ENCODE measurements at regions not wholly inside any gene's neighbourhood (a gene's known extent, or its start where the extent isn't known, plus 50 kb on each side); places are given as distances from the start of the nearest gene placed in this dataset.

DNA sequence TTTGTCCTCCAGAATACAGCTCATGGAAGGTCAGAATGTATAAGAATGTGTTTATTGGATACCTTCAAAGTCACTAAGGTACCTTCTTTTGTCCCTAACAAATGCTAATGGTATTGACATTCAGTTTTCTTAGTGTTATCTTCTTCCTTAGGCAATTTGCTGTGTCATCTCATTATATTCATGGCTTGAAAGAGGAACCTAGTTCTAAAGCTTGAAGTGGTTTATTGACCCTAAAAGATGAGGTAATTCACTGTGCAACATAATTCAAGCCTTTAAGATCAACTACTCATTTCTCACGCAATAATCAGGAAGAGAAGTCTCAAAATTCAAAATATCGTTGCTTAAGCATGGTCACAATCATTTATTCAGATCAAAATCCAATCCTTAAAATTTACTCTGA is 342.7 kb upstream of the RIOK2 start:
- H3K9ac ChIP-seq (ENCODE audit: low read depth, low read length) = no peak overlapping the region
- H3K9me3 ChIP-seq (ENCODE audit: control insufficient read depth, insufficient read depth, low read length) = no peaks in the 10 kb centered on the region
- no peaks in the 10 kb centered on the region for H3K36me3 ChIP-seq (ENCODE audit: insufficient read depth, low read length)
- 0 out of 2 replicates have a peak, but pooled peaks cover 5% of the 10 kb centered on the region for H3K4me1 ChIP-seq (ENCODE audit: insufficient read depth, low read length)

GRCh38 chr5:97528941-97529340 is 345.9 kb upstream of the RIOK2 start:
- no peaks in the 10 kb centered on the region for H3K9me3 ChIP-seq (ENCODE audit: control insufficient read depth, insufficient read depth, low read length)
- H3K9ac ChIP-seq (ENCODE audit: low read depth, low read length) = no peak overlapping the region
- H3K36me3 ChIP-seq (ENCODE audit: insufficient read depth, low read length) = no peaks in the 10 kb centered on the region
- 0 out of 2 replicates have a peak, but pooled peaks cover 5% of the 10 kb centered on the region for H3K4me1 ChIP-seq (ENCODE audit: insufficient read depth, low read length)

DNA sequence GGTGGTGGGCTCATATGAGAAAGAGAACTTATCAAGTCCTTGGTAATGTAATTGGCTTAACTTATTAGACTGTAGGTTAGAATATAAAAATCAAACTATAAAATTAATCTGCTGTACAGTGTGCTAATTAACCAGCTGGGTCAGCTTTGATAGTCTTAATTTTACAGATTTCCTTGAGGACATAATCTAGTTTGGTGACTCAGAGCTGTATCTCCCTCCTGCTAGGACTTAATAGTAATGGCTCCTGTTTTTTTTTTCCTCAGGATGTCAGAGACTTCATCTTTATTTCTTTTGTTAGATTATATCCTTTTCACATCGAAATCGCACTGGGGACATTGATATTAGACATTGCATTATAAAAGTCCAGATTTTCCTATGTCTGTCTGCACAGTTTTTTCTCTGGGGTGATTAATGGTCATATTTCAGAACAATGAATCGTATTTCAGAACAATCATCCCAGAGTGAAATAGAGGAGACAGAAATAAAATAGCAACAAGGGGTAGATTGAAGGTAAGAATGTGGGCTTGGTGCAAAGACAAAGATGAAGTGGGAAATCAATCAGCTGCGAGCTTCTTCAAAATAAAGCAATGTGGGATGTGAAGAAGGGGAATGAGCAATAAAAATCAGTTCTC is 346.4 kb upstream of the RIOK2 start:
- 0 out of 2 replicates have a peak, but pooled peaks cover 5% of the 10 kb centered on the region for H3K4me1 ChIP-seq (ENCODE audit: insufficient read depth, low read length)
- no peaks in the 10 kb centered on the region for H3K9me3 ChIP-seq (ENCODE audit: control insufficient read depth, insufficient read depth, low read length)
- H3K9ac ChIP-seq (ENCODE audit: low read depth, low read length) = no peak overlapping the region
- H3K36me3 ChIP-seq (ENCODE audit: insufficient read depth, low read length) = no peaks in the 10 kb centered on the region

DNA sequence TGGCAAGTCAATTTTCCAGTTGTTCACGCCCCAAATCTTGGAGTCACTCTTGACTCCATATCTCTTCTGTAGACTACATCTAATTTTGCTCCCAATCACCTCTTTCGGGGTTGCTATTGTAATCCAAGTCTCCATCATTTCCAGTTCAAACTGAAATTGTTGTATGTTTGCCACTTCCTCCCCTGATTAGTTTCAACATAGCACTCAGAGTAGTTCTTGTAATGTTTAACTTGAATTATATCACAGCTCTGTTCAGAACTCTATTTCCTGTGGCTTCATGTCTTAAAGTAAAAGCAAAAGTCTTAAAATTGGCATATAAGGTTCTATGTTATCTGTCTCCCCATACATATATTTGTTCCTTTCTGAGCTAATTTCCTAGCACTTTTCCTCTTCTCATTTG is 348.5 kb upstream of the RIOK2 start:
- Histone ChIP-seq H3K4me1 (ENCODE audit: insufficient read depth, low read length) (0 out of 2 replicates have a peak, but pooled peaks cover 5% of the 10 kb centered on the region), H3K9me3 (ENCODE audit: control insufficient read depth, insufficient read depth, low read length) (no peaks in the 10 kb centered on the region), H3K36me3 (ENCODE audit: insufficient read depth, low read length) (no peaks in the 10 kb centered on the region), H3K9ac (ENCODE audit: low read depth, low read length) (no peak overlapping the region)

DNA sequence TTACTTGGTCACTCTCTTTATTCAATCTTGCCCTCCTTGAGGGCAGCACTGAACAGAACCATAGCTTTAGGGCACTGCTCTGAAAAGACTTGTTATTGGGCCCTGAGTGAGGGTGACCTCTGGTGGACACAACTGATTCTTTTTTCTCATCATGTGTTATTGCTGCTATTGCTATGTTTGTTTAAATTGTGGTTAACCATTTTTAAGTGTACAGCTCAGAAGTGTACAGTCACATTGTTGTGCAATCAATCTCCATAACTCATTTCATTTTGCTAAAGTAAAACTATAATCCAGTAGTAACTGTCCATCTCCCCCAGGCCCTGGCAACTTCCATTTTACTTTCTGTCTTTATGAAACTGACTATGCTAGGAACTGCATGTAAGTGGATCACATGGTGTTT is 351.1 kb upstream of the RIOK2 start:
- H3K9me3 ChIP-seq (ENCODE audit: control insufficient read depth, insufficient read depth, low read length) = no peaks in the 10 kb centered on the region
- H3K4me1 ChIP-seq (ENCODE audit: insufficient read depth, low read length) = no peaks in the 10 kb centered on the region
- no peaks in the 10 kb centered on the region for H3K36me3 ChIP-seq (ENCODE audit: insufficient read depth, low read length)
- no peak overlapping the region for H3K9ac ChIP-seq (ENCODE audit: low read depth, low read length)

DNA sequence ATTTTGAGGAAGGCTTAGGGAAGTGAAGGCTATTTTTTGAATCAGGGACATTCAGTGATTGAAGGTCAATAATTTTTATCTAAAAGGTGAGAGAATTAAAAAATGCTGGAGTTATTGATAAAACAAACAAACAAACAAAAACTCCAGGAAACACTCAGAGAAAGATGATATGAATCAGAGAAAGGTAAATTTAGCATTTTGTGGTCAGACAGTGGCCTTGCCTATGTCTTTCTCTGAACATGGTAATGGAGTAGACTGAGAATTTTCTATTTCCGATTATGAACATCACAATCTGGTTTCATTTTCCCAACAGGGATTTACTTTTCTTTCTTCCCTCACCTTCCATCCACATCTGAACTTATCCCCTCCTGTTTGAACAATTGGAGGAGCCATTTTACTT is 353.6 kb upstream of the RIOK2 start:
- no peaks in the 10 kb centered on the region for H3K9me3 ChIP-seq (ENCODE audit: control insufficient read depth, insufficient read depth, low read length)
- H3K9ac ChIP-seq (ENCODE audit: low read depth, low read length) = no peak overlapping the region
- H3K36me3 ChIP-seq (ENCODE audit: insufficient read depth, low read length) = no peaks in the 10 kb centered on the region
- no peaks in the 10 kb centered on the region for H3K4me1 ChIP-seq (ENCODE audit: insufficient read depth, low read length)

- Histone ChIP-seq H3K9ac (ENCODE audit: low read depth, low read length) (no peak overlapping the region), H3K9me3 (ENCODE audit: control insufficient read depth, insufficient read depth, low read length) (no peaks in the 10 kb centered on the region), H3K4me1 (ENCODE audit: insufficient read depth, low read length) (no peaks in the 10 kb centered on the region), H3K36me3 (ENCODE audit: insufficient read depth, low read length) (no peaks in the 10 kb centered on the region)
Measured at GRCh38 chr5:97538912-97539311, 355.9 kb upstream of the RIOK2 start.

- Histone ChIP-seq H3K9ac (ENCODE audit: low read depth, low read length) (no peak overlapping the region), H3K4me1 (ENCODE audit: insufficient read depth, low read length) (peaks cover 13% of the 10 kb centered on the region; the same call in 1 of the 2 replicates), H3K36me3 (ENCODE audit: insufficient read depth, low read length) (no peaks in the 10 kb centered on the region), H3K9me3 (ENCODE audit: control insufficient read depth, insufficient read depth, low read length) (no peaks in the 10 kb centered on the region)
Measured at GRCh38 chr5:97541864-97542263, 358.8 kb upstream of the RIOK2 start.

GRCh38 chr5:97542469-97542868 is 359.4 kb upstream of the RIOK2 start:
- H3K4me1 ChIP-seq (ENCODE audit: insufficient read depth, low read length) = peaks cover 13% of the 10 kb centered on the region; the same call in 1 of the 2 replicates
- no peaks in the 10 kb centered on the region for H3K9me3 ChIP-seq (ENCODE audit: control insufficient read depth, insufficient read depth, low read length)
- no peak overlapping the region for H3K9ac ChIP-seq (ENCODE audit: low read depth, low read length)
- H3K36me3 ChIP-seq (ENCODE audit: insufficient read depth, low read length) = no peaks in the 10 kb centered on the region

GRCh38 chr5:97543166-97543565 is 360.1 kb upstream of the RIOK2 start:
- H3K9ac ChIP-seq (ENCODE audit: low read depth, low read length) = no peak overlapping the region
- H3K36me3 ChIP-seq (ENCODE audit: insufficient read depth, low read length) = no peaks in the 10 kb centered on the region
- no peaks in the 10 kb centered on the region for H3K9me3 ChIP-seq (ENCODE audit: control insufficient read depth, insufficient read depth, low read length)
- peaks cover 13% of the 10 kb centered on the region; the same call in 1 of the 2 replicates for H3K4me1 ChIP-seq (ENCODE audit: insufficient read depth, low read length)

DNA sequence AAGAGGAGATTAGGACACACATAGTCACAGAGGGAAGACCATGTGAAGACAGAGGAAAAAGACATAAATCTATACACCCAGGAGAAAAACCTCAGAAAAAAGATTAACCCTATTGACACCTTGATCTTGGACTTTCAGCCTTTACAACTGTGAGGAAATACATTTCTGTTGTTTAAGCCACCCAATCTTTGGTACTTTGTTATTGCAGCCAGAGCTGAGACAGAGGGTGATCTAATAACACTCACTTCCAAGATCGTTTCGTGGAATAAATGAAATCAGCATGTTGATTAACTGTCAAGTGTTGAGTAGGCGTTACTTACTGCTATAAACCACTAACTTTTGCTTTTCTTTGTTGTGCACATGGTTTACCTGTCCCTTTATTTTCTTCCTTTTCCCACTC is 361.2 kb upstream of the RIOK2 start:
- H3K4me1 ChIP-seq (ENCODE audit: insufficient read depth, low read length) = peaks cover 17% of the 10 kb centered on the region; the same call in 1 of the 2 replicates
- no peaks in the 10 kb centered on the region for H3K9me3 ChIP-seq (ENCODE audit: control insufficient read depth, insufficient read depth, low read length)
- no peak overlapping the region for H3K9ac ChIP-seq (ENCODE audit: low read depth, low read length)
- no peaks in the 10 kb centered on the region for H3K36me3 ChIP-seq (ENCODE audit: insufficient read depth, low read length)

- Histone ChIP-seq H3K4me1 (ENCODE audit: insufficient read depth, low read length) (peaks cover 21% of the 10 kb centered on the region; the same call in 1 of the 2 replicates), H3K9me3 (ENCODE audit: control insufficient read depth, insufficient read depth, low read length) (no peaks in the 10 kb centered on the region), H3K9ac (ENCODE audit: low read depth, low read length) (no peak overlapping the region), H3K36me3 (ENCODE audit: insufficient read depth, low read length) (no peaks in the 10 kb centered on the region)
Measured at GRCh38 chr5:97544678-97545077, 361.6 kb upstream of the RIOK2 start.

DNA sequence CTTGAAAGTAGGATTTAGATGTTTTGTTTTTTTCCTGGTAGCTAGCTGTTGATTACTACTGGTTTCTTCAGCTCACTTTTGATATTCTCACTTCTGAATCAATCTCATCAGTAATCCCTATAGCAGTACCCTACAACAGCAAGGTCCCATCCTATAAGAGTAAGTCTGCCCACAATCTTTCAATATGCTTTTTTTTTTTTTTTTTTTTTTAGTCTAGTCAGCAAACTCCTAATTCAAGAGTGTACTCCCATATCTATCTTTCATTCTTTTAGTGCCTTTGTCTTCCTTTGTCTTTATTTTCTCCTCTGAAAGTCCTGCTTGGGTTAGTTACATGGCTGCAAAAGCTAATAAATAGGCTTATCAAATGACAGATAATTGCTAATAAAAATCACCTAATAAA is 362.4 kb upstream of the RIOK2 start:
- peaks cover 25% of the 10 kb centered on the region; the same call in 1 of the 2 replicates for H3K4me1 ChIP-seq (ENCODE audit: insufficient read depth, low read length)
- H3K9ac ChIP-seq (ENCODE audit: low read depth, low read length) = no peak overlapping the region
- no peaks in the 10 kb centered on the region for H3K36me3 ChIP-seq (ENCODE audit: insufficient read depth, low read length)
- H3K9me3 ChIP-seq (ENCODE audit: control insufficient read depth, insufficient read depth, low read length) = no peaks in the 10 kb centered on the region

- H3K4me1 ChIP-seq (ENCODE audit: insufficient read depth, low read length) = peaks cover 29% of the 10 kb centered on the region; the same call in 1 of the 2 replicates
- no peaks in the 10 kb centered on the region for H3K36me3 ChIP-seq (ENCODE audit: insufficient read depth, low read length)
- H3K9ac ChIP-seq (ENCODE audit: low read depth, low read length) = no peak overlapping the region
- H3K9me3 ChIP-seq (ENCODE audit: control insufficient read depth, insufficient read depth, low read length) = no peaks in the 10 kb centered on the region
Measured at GRCh38 chr5:97545886-97546535, 363.0 kb upstream of the RIOK2 start.

GRCh38 chr5:97547430-97547829 is 364.4 kb upstream of the RIOK2 start:
- no peak overlapping the region for H3K9ac ChIP-seq (ENCODE audit: low read depth, low read length)
- peaks cover 29% of the 10 kb centered on the region; the same call in 1 of the 2 replicates for H3K4me1 ChIP-seq (ENCODE audit: insufficient read depth, low read length)
- no peaks in the 10 kb centered on the region for H3K36me3 ChIP-seq (ENCODE audit: insufficient read depth, low read length)
- H3K9me3 ChIP-seq (ENCODE audit: control insufficient read depth, insufficient read depth, low read length) = no peaks in the 10 kb centered on the region

Data from ES-I3 (cell line).